K562 (cell line): ENCODE measurements at regions not wholly inside any gene's neighbourhood (a gene's known extent, or its start where the extent isn't known, plus 50 kb on each side); places are given as distances from the start of the nearest gene placed in this dataset.

ENCODE experiments used
- EP300 ChIP-seq: IDR thresholded peaks from 2 replicates; pipeline ENCODE4 v1.6.1; 2012; ENCODE audit warnings: low read length, improper control_type of control experiment
- FOXA3 ChIP-seq, 2 experiments: fragments of 450-650 bp in 1 of 2; sonication (generic) in 1 of 2; formaldehyde crosslinking; IDR thresholded peaks in 1 of 2; conservative IDR thresholded peaks in 1 of 2; 2 replicates each; pipeline versions ENCODE4 v1.4.0 to v1.8.0; 2020 to 2022; ENCODE audit warnings: mild to moderate bottlenecking in 2 of 2, missing genetic modification reagents in 1 of 2
- KDM4B ChIP-seq, 2 experiments: fragments of 450-650 bp in 1 of 2; sonication (generic) in 1 of 2; IDR thresholded peaks; 2 replicates each; pipeline ENCODE4 v1.6.1; 2016 to 2017; ENCODE audit warnings: borderline replicate concordance in 2 of 2, antibody characterized with exemption in 1 of 2, low read depth in 1 of 2, mild to moderate bottlenecking in 1 of 2
- KDM5B ChIP-seq: fragments of 200-600 bp; sonication (generic); IDR thresholded peaks from 2 replicates; pipeline ENCODE4 v1.6.1; 2012; ENCODE audit warnings: low read depth, mild to moderate bottlenecking, moderate library complexity, low read length, control low read depth, inconsistent platforms; ENCODE audit not compliant: insufficient replicate concordance
- SETDB1 ChIP-seq: IDR thresholded peaks from one replicate; pipeline ENCODE4 v1.6.1; 2012; ENCODE audit warnings: low read length, control low read depth, inconsistent platforms
- YY1 ChIP-seq, 3 experiments: IDR thresholded peaks; 2 replicates each; pipeline ENCODE4 v1.6.1; 2011; ENCODE audit warnings: low read length in 2 of 3, mild to moderate bottlenecking in 2 of 3, moderate library complexity in 2 of 3, borderline replicate concordance in 1 of 3, control low read depth in 1 of 3, low read depth in 1 of 3; ENCODE audit not compliant: insufficient read depth in 3 of 3, insufficient replicate concordance in 2 of 3, control insufficient read depth in 1 of 3, insufficient read length in 1 of 3; ENCODE audit errors: extremely low read depth in 1 of 3
- TF ChIP-seq, protein P1 (sequence below), 3 experiments: IDR thresholded peaks in 2 of 3; conservative IDR thresholded peaks in 1 of 3; 2 replicates each; pipeline ENCODE4 v1.5.1; 2011 to 2012; ENCODE audit warnings: low read length in 3 of 3, mild to moderate bottlenecking in 3 of 3, control low read depth in 2 of 3, improper control_type of control experiment in 1 of 3, inconsistent platforms in 1 of 3, low read depth in 1 of 3, mixed read lengths in 1 of 3, moderate library complexity in 1 of 3; ENCODE audit not compliant: insufficient read depth in 2 of 3

GRCh38 chr12:73186272-73186671 is 914.1 kb downstream of the TRHDE start:
- TF ChIP-seq FOXA3 (CRISPR knock-in tag; conservative IDR thresholded peaks at IDR 0.05 in 1 of 2, IDR thresholded peaks at IDR 0.05 in 1 of 2) (no peak), KDM5B (no peak), KDM4B (IDR thresholded peaks at IDR 0.05; ENCODE audit: borderline replicate concordance in 2 of 2, low read depth in 1 of 2) (no peak), EP300 (no peak), SETDB1 (no peak), YY1 (IDR thresholded peaks at IDR 0.05; ENCODE audit: borderline replicate concordance in 1 of 3, control insufficient read depth in 1 of 3, extremely low read depth in 1 of 3, insufficient read depth in 3 of 3, insufficient read length in 1 of 3, insufficient replicate concordance in 2 of 3, low read depth in 1 of 3, low read length in 2 of 3) (no peak)
- TF ChIP-seq, protein P1, sequence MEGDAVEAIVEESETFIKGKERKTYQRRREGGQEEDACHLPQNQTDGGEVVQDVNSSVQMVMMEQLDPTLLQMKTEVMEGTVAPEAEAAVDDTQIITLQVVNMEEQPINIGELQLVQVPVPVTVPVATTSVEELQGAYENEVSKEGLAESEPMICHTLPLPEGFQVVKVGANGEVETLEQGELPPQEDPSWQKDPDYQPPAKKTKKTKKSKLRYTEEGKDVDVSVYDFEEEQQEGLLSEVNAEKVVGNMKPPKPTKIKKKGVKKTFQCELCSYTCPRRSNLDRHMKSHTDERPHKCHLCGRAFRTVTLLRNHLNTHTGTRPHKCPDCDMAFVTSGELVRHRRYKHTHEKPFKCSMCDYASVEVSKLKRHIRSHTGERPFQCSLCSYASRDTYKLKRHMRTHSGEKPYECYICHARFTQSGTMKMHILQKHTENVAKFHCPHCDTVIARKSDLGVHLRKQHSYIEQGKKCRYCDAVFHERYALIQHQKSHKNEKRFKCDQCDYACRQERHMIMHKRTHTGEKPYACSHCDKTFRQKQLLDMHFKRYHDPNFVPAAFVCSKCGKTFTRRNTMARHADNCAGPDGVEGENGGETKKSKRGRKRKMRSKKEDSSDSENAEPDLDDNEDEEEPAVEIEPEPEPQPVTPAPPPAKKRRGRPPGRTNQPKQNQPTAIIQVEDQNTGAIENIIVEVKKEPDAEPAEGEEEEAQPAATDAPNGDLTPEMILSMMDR (IDR thresholded peaks at IDR 0.05 in 2 of 3, conservative IDR thresholded peaks at IDR 0.05 in 1 of 3; ENCODE audit: insufficient read depth in 2 of 3, low read depth in 1 of 3, low read length in 3 of 3) = no peak
